GM12873 (cell line): ENCODE measurements at regions not wholly inside any gene's neighbourhood (a gene's known extent, or its start where the extent isn't known, plus 50 kb on each side); places are given as distances from the start of the nearest gene placed in this dataset.
A peak's percentile ranks its signal among the peaks of the same experiment; 100 is the strongest.

ENCODE experiments used
- TF ChIP-seq, protein P1 (sequence below): IDR thresholded peaks from 2 replicates; pipeline ENCODE4 v1.5.1; 2012; ENCODE audit warnings: low read depth, mild to moderate bottlenecking, moderate library complexity, low read length, control low read depth; ENCODE audit not compliant: insufficient read depth; ENCODE audit errors: missing control alignments

DNA sequence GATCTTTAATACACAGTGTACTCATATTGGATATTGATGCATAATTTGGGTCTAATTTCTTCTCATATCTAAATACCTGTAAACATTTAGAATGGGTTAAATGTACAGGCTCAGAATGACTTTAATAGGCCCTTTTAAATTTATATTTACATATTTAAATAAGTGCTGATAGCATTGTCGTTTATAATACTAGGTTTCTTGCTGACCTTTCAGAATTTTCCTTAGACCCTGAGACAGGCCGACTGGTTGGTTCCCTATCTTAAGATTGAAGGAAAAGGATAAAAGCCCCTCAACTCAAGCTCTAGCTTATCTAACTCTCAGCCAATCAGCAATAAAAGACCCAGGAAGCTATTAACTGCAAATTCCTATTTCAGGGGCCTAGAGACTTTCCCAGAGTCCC, 67.8 kb upstream of the HNMT start:
- TF ChIP-seq, protein P1, sequence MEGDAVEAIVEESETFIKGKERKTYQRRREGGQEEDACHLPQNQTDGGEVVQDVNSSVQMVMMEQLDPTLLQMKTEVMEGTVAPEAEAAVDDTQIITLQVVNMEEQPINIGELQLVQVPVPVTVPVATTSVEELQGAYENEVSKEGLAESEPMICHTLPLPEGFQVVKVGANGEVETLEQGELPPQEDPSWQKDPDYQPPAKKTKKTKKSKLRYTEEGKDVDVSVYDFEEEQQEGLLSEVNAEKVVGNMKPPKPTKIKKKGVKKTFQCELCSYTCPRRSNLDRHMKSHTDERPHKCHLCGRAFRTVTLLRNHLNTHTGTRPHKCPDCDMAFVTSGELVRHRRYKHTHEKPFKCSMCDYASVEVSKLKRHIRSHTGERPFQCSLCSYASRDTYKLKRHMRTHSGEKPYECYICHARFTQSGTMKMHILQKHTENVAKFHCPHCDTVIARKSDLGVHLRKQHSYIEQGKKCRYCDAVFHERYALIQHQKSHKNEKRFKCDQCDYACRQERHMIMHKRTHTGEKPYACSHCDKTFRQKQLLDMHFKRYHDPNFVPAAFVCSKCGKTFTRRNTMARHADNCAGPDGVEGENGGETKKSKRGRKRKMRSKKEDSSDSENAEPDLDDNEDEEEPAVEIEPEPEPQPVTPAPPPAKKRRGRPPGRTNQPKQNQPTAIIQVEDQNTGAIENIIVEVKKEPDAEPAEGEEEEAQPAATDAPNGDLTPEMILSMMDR: no peak

DNA sequence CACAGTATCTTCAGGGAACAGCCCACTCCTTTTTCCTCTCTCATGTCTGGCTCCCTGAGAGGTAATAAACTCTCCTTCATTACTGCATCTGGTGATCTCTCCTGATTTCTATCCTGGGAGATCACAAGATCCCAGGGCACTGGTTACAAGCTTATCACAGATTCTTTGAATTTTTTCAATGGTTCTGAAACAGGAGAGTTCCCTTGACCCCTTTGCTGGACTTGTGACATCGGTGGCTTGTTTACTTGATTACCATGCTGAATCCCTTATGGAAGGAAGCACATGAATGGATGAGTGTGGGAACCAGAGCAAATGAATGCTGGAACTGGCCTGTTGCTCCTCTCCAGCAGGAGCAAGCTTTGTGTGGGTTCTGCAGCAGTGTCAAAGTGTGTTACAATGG, 67.2 kb upstream of the HNMT start:
- TF ChIP-seq, protein P1: no peak

DNA sequence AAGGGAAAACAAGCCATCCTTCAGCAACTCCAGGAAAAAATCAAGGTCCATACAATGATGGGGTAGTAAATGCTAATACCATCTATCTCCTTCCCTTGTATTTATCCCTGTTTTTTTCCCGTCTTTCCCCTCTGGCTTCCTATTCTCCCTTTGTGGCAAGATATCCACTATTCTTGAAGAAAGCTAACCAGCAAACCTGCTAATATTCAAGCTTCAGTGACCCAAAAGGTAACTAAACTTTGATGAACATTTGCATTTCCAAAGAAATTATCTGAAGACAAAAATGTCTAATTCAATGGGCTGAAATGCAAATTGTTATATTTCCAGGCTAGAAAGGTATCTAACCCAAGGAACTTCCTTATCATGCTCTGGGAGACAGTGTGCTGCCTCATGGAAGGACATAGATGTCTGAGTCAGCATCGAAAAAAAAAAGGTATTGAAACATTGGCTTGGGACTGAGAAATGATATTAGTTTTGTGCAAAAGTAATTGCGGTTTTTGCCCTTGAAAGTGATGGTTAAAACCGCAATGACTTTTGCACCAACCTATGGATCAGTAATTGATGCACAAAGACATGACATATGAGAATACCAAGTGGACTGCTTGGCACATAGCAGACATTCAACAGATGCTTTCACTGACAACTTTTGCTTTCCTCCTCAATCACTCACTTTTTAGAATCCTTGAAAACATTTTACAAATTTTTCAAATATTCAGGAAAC, 63.7 kb upstream of the HNMT start:
- TF ChIP-seq, protein P1: no peak

DNA sequence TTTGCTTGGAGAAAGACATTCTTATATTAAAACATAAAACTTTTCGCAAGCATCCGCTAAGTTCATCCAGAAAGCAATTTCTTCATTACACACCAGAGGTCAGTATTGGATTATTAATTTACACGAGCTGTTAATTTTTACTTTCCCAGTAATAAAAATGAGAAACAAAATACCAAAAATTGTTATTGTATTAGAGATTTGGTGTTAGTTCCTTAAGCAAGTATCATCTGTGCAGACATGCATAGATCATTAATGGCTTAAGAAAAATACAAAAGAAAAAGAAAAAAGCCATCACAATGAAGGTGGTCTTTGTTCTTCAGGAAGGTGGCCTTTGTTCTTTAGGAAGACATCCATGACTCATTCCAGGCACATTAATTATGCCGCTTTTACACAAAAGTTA, 53.6 kb upstream of the HNMT start:
- TF ChIP-seq, protein P1: peak; percentile 29

DNA sequence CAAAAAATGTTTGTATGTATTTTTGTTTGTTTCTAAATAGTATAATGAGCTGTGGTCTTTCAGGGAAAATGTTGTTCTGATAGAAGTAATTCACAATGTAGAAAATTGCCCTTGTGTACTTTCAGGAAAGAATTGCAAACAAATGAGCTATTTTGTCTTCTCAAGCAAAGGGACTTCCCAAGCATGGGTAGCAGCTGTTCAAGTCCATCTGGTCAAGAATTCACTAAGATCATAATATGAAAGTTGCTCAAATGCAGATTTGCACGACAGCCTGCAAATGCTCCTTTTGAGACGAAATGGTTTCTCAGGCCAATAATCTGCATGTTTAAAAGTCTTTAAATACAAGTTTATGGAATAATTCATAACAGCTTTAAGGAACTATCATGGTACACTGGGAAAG, 51.9 kb upstream of the HNMT start:
- TF ChIP-seq, protein P1: no peak

DNA sequence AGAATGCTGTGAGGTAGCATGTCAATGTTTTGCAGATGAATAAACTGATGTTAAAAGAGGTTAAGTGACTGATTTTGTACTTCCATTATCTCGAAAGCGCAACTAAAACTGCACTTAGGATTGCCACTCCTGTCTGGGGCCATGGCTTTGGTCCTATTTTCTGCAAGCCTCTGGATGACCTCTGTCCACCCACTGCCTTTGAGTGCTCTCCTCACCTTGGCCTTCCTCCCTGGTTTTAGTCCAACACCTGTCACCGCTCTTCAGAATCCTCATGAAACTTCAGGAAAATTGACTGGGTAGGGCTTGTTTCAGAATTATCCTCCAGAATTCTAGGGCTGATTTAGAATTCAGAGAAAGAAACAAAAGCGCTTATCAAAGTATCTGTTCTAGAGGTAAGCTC, 51.1 kb upstream of the HNMT start:
- TF ChIP-seq, protein P1: no peak
